AG09309 (cell line): ENCODE measurements at regions not wholly inside any gene's neighbourhood (a gene's known extent, or its start where the extent isn't known, plus 50 kb on each side); places are given as distances from the start of the nearest gene placed in this dataset.

Experiments
- DNase-seq: peaks from one replicate; pipeline ENCODE4 v3.0.0-alpha.2; 2010; ENCODE audit warnings: low read depth
- H3K4me3 ChIP-seq: 2 replicates; pipeline ENCODE4 v1.5.1; 2011; ENCODE audit warnings: mild to moderate bottlenecking, low read depth, low read length, moderate library complexity; ENCODE audit not compliant: control insufficient read depth
- TF ChIP-seq, protein P1 (sequence below): IDR thresholded peaks from 2 replicates; pipeline ENCODE4 v1.5.1; 2011; ENCODE audit warnings: mild to moderate bottlenecking, low read depth, low read length, inconsistent platforms; ENCODE audit not compliant: insufficient read depth, control insufficient read depth; ENCODE audit errors: missing control alignments

- no peak overlapping the region for H3K4me3 ChIP-seq
- no peak for DNase-seq
- TF ChIP-seq, protein P1, sequence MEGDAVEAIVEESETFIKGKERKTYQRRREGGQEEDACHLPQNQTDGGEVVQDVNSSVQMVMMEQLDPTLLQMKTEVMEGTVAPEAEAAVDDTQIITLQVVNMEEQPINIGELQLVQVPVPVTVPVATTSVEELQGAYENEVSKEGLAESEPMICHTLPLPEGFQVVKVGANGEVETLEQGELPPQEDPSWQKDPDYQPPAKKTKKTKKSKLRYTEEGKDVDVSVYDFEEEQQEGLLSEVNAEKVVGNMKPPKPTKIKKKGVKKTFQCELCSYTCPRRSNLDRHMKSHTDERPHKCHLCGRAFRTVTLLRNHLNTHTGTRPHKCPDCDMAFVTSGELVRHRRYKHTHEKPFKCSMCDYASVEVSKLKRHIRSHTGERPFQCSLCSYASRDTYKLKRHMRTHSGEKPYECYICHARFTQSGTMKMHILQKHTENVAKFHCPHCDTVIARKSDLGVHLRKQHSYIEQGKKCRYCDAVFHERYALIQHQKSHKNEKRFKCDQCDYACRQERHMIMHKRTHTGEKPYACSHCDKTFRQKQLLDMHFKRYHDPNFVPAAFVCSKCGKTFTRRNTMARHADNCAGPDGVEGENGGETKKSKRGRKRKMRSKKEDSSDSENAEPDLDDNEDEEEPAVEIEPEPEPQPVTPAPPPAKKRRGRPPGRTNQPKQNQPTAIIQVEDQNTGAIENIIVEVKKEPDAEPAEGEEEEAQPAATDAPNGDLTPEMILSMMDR, result no peak
Observed at GRCh38 chr22:27504360-27505253, 296.9 kb downstream of the MN1 start.

GRCh38 chr22:27507111-27507611, 294.4 kb downstream of the MN1 start:
- DNase-seq, result no peak
- TF ChIP-seq, protein P1, result no peak
- no peak overlapping the region for H3K4me3 ChIP-seq

DNA sequence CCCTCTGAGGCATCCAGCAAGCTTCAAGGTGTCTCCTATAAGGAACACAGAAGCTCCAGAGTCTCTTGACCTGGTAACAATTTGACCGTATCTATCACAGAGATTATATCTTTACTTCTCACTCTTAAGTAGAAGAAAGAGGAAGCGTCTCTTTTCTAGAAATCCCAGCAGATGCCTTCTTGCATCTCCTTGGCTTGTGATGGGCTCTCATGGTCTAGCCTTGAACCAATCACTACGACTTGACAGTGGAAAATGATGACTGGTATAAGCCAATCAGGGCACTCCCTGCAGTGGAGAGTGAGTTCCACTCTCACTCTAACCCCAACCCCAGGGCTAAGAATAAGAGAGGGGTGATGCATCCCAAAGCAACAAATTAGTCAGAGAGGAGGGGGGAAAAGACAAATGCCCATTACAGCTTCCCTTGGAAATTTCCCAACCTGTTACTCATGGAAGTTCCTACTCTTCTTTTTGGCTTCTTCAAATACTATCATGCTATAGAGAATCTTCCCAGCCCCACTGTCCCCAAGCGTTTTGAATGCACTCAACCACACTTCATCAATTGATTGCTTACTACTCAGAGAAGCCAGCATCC, 293.5 kb downstream of the MN1 start:
- TF ChIP-seq, protein P1, result no peak
- no peak overlapping the region for H3K4me3 ChIP-seq
- no peak for DNase-seq

- DNase-seq, result no peak
- TF ChIP-seq, protein P1, result no peak
- no peak overlapping the region for H3K4me3 ChIP-seq
Observed at GRCh38 chr22:27509132-27509920, 292.2 kb downstream of the MN1 start.

DNA sequence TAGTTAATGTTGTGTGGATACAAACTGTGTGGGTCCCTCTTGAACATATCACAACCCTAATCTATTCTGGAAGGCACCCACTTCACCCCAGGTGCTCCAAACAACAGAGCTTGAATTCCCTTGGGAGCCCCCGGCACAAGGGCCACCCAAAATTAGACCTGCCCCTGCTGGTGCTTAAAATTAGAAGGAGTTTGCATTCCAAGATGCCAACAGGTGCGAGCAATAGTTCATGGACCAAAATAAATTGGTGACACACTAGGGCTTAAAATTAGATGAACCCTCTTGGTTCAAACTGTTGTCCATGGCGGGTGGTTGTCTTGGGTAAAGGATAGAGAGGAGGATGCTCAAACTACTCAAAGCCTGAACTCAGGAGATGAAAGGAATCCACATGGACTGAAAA, 291.5 kb downstream of the MN1 start:
- TF ChIP-seq, protein P1, result no peak
- no peak for DNase-seq
- H3K4me3 ChIP-seq, result no peak overlapping the region

- TF ChIP-seq, protein P1, result no peak
- DNase-seq, result peak; percentile 44
- no peak overlapping the region for H3K4me3 ChIP-seq
Observed at GRCh38 chr22:27512283-27512761, 289.2 kb downstream of the MN1 start.
